IMR-90 (cell line): ENCODE measurements at regions not wholly inside any gene's neighbourhood (a gene's known extent, or its start where the extent isn't known, plus 50 kb on each side); places are given as distances from the start of the nearest gene placed in this dataset.

Source experiments
- ATAC-seq: fragments of 200-7000 bp; cut with Tn5 transposase; 2 replicates; pipeline ENCODE4 v1.9.1; 2020; ENCODE audit warnings: low read depth, mild to moderate bottlenecking, moderate library complexity
- BruUV-seq: library from RNA; stranded (reverse); fragments of 400-500 nt; replicated peaks from 2 replicates; lab custom pipeline; 2021; lab: Mats Ljungman, UMichigan
- CTCF ChIA-PET: fragments of 300-600 bp; formaldehyde crosslinking; extraction: SDS; loops from one replicate; lab custom pipeline; 2021; ENCODE audit warnings: antibody characterized with exemption; lab: Yijun Ruan, JAX
- POLR2A ChIA-PET: fragments of 300-600 bp; sonication (Branson Sonifier 250); formaldehyde crosslinking; loops from one replicate; lab custom pipeline; 2022; ENCODE audit warnings: antibody characterized with exemption; ENCODE audit not compliant: unreplicated experiment; lab: Charles Lee
- DNase-seq: peaks from one replicate; pipeline ENCODE4 v3.0.0; 2013
- H2AFZ ChIP-seq: replicated peaks from 2 replicates; pipeline ENCODE3; 2013; ENCODE audit warnings: low read length, mild to moderate bottlenecking; ENCODE audit not compliant: poor library complexity
- H2AK5ac ChIP-seq: 2 replicates; pipeline ENCODE4 v1.6.1; 2013; ENCODE audit warnings: low read depth, low read length, inconsistent platforms
- H2AK9ac ChIP-seq: replicated peaks from 2 replicates; pipeline ENCODE3; 2013; ENCODE audit warnings: mild to moderate bottlenecking, low read depth, low read length, moderate library complexity; ENCODE audit not compliant: poor library complexity
- H2BK120ac ChIP-seq: 2 replicates; pipeline ENCODE4 v1.6.1; 2013; ENCODE audit warnings: low read depth, low read length, inconsistent platforms
- H2BK15ac ChIP-seq: 3 replicates; pipeline ENCODE4 v1.6.1; 2013; ENCODE audit warnings: low read depth, low read length, inconsistent platforms
- H2BK20ac ChIP-seq: 2 replicates; pipeline ENCODE4 v1.6.1; 2013; ENCODE audit warnings: low read depth, mild to moderate bottlenecking, inconsistent platforms, low read length, moderate library complexity
- H2BK5ac ChIP-seq: 2 replicates; pipeline ENCODE4 v1.6.1; 2013; ENCODE audit warnings: mild to moderate bottlenecking, low read depth, low read length, inconsistent platforms; ENCODE audit not compliant: poor library complexity, severe bottlenecking
- H3K14ac ChIP-seq: replicated peaks from 2 replicates; pipeline ENCODE4 v1.6.1; 2013; ENCODE audit warnings: low read depth, low read length, inconsistent platforms
- H3K18ac ChIP-seq: 2 replicates; pipeline ENCODE4 v1.6.1; 2013; ENCODE audit warnings: low read depth, low read length, control low read depth
- H3K23ac ChIP-seq: 2 replicates; pipeline ENCODE4 v1.6.1; 2013; ENCODE audit warnings: low read depth, low read length, inconsistent platforms
- H3K27ac ChIP-seq: 2 replicates; pipeline ENCODE4 v1.5.1; 2013; ENCODE audit warnings: mild to moderate bottlenecking, control low read depth, low read length; ENCODE audit not compliant: insufficient read depth
- H3K27me3 ChIP-seq: 2 replicates; pipeline ENCODE4 v1.6.1; 2013; ENCODE audit warnings: low read length; ENCODE audit not compliant: control insufficient read depth, insufficient read depth
- H3K36me3 ChIP-seq: 2 replicates; pipeline ENCODE4 v1.6.1; 2013; ENCODE audit warnings: low read length, mixed read lengths; ENCODE audit not compliant: control insufficient read depth, insufficient read depth
- H3K4ac ChIP-seq: 2 replicates; pipeline ENCODE4 v1.6.1; 2013; ENCODE audit warnings: low read depth, low read length, inconsistent platforms
- H3K4me1 ChIP-seq: 2 replicates; pipeline ENCODE4 v1.6.1; 2013; ENCODE audit warnings: low read length, mixed read lengths; ENCODE audit not compliant: control insufficient read depth, insufficient read depth
- H3K4me2 ChIP-seq: 2 replicates; pipeline ENCODE4 v1.6.1; 2013; ENCODE audit warnings: low read depth, mild to moderate bottlenecking, control low read depth, low read length, moderate library complexity
- H3K4me3 ChIP-seq: 2 replicates; pipeline ENCODE4 v1.5.1; 2013; ENCODE audit warnings: low read depth, mild to moderate bottlenecking, control low read depth, low read length, moderate library complexity; ENCODE audit not compliant: insufficient read depth
- H3K56ac ChIP-seq: 2 replicates; pipeline ENCODE4 v1.6.1; 2013; ENCODE audit warnings: low read length, inconsistent platforms; ENCODE audit not compliant: insufficient read depth; ENCODE audit errors: extremely low read depth
- H3K79me1 ChIP-seq, 2 experiments: 2 replicates each; pipeline ENCODE4 v1.6.1; 2013; ENCODE audit warnings: low read length in 2 of 2, inconsistent platforms in 1 of 2, low read depth in 1 of 2
- H3K9ac ChIP-seq: 2 replicates; pipeline ENCODE4 v1.6.1; 2013; ENCODE audit warnings: low read depth, low read length, control low read depth
- H3K9me1 ChIP-seq: 2 replicates; pipeline ENCODE4 v1.6.1; 2013; ENCODE audit warnings: low read length, inconsistent platforms; ENCODE audit not compliant: insufficient read depth
- H3K9me3 ChIP-seq: 2 replicates; pipeline ENCODE4 v1.6.1; 2013; ENCODE audit warnings: low read length; ENCODE audit not compliant: control insufficient read depth, insufficient read depth
- H4K20me1 ChIP-seq: 2 replicates; pipeline ENCODE4 v1.6.1; 2013; ENCODE audit warnings: low read length, inconsistent platforms; ENCODE audit not compliant: insufficient read depth
- H4K5ac ChIP-seq: 2 replicates; pipeline ENCODE4 v1.6.1; 2013; ENCODE audit warnings: mild to moderate bottlenecking, low read depth, low read length, control low read depth
- H4K8ac ChIP-seq, 2 experiments: 2 replicates each; pipeline ENCODE4 v1.6.1; 2013; ENCODE audit warnings: low read depth in 2 of 2, low read length in 2 of 2, control low read depth in 1 of 2, inconsistent platforms in 1 of 2
- H4K91ac ChIP-seq: 2 replicates; pipeline ENCODE4 v1.6.1; 2013; ENCODE audit warnings: low read depth, low read length, inconsistent platforms; ENCODE audit not compliant: insufficient read depth
- CEBPB ChIP-seq: IDR thresholded peaks from 2 replicates; pipeline ENCODE4 v1.6.1; 2012; ENCODE audit warnings: low read depth, low read length, improper control_type of control experiment
- CHD1 ChIP-seq: IDR thresholded peaks from 2 replicates; pipeline ENCODE4 v1.6.1; 2012; ENCODE audit warnings: low read depth, low read length, improper control_type of control experiment
- ELK1 ChIP-seq: fragments of 150-350 bp; IDR thresholded peaks from 2 replicates; pipeline ENCODE4 v1.6.1; 2016; ENCODE audit warnings: low read depth, mild to moderate bottlenecking, low read length, moderate library complexity, borderline replicate concordance
- FOS ChIP-seq: fragments of 150-350 bp; IDR thresholded peaks from 2 replicates; pipeline ENCODE4 v1.6.1; 2016; ENCODE audit warnings: low read depth, low read length
- MAFK ChIP-seq: IDR thresholded peaks from 2 replicates; pipeline ENCODE4 v1.6.1; 2012; ENCODE audit warnings: low read depth, low read length, improper control_type of control experiment
- MAZ ChIP-seq: IDR thresholded peaks from 2 replicates; pipeline ENCODE4 v1.6.1; 2012; ENCODE audit warnings: low read depth, mild to moderate bottlenecking, low read length, improper control_type of control experiment, moderate library complexity, borderline replicate concordance
- NFE2L2 ChIP-seq: fragments of 150-350 bp; IDR thresholded peaks from 2 replicates; pipeline ENCODE4 v1.6.1; 2016; ENCODE audit warnings: low read depth, mild to moderate bottlenecking, low read length
- POLR2A ChIP-seq: IDR thresholded peaks from 2 replicates; pipeline ENCODE4 v1.6.1; 2012; ENCODE audit warnings: mild to moderate bottlenecking, low read depth, low read length
- RAD21 ChIP-seq: IDR thresholded peaks from 2 replicates; pipeline ENCODE4 v1.6.1; 2012; ENCODE audit warnings: low read length, improper control_type of control experiment
- USF2 ChIP-seq: fragments of 150-350 bp; IDR thresholded peaks from 2 replicates; pipeline ENCODE4 v1.6.1; 2017; ENCODE audit warnings: mild to moderate bottlenecking, antibody characterized with exemption, low read length, low read depth
- WGBS, 2 experiments: methylation state at CpG; one replicate each; pipeline versions ENCODE4 v1.1.5 to v1.1.7; 2013; ENCODE audit warnings: missing lambda C conversion rate in 2 of 2; ENCODE audit not compliant: insufficient read length in 1 of 2; ENCODE audit errors: extremely low coverage in 2 of 2; 5-methylcytosine and 5-hydroxymethylcytosine counted together
- dilution Hi-C: fragments of 300-500 bp; cut with HindIII; formaldehyde crosslinking; loops from one replicate; pipeline ENCODE4 v1.14.3; 2018; ENCODE audit warnings: low sequenced_read_pairs; ENCODE audit not compliant: unreplicated experiment
- in situ Hi-C: fragments of 300-500 bp; cut with MboI; formaldehyde crosslinking; loops from 3 replicates; pipeline ENCODE4 v1.14.3; 2019; ENCODE audit warnings: low sequenced_read_pairs, inconsistent platforms, mixed read lengths
- intact Hi-C: fragments of 100-400 bp; cut with micrococcal nuclease; formaldehyde crosslinking; loops from 2 replicates; pipeline ENCODE4 v1.10.0; 2022

- H3K9me1 ChIP-seq, result no peaks in the 10 kb centered on the region
- WGBS, 2 experiments, result no CpG with 5 or more reads among the region's 2 CpGs
- H4K91ac ChIP-seq, result no peak overlapping the region
- DNase-seq (no peak), ATAC-seq (no peak)
- H2BK120ac ChIP-seq, result no peak overlapping the region
- no peak overlapping the region for H2AK5ac ChIP-seq
- no peak overlapping the region for H3K56ac ChIP-seq
- in situ Hi-C loops, result no loop called here
- no peaks in the 10 kb centered on the region for H4K20me1 ChIP-seq
- H3K27ac ChIP-seq, result no peak overlapping the region
- no peaks in the 10 kb centered on the region for H3K79me1 ChIP-seq
- dilution Hi-C loops, result no loop called here
- no peak overlapping the region for H2AFZ ChIP-seq
- no peaks in the 10 kb centered on the region for H3K4me1 ChIP-seq
- 0 out of 2 replicates have a peak, but pooled peaks cover 3% of the 10 kb centered on the region for H3K9me3 ChIP-seq
- no peak overlapping the region for H3K14ac ChIP-seq
- H2BK15ac ChIP-seq, result no peak overlapping the region
- no peaks in the 10 kb centered on the region for H3K27me3 ChIP-seq
- H3K18ac ChIP-seq, result no peak overlapping the region
- no peak overlapping the region for H2BK5ac ChIP-seq
- no TSS peak for BruUV-seq
- TF ChIP-seq CHD1, result no peak
- TF ChIP-seq MAFK, result no peak
- TF ChIP-seq POLR2A, result no peak
- TF ChIP-seq FOS, result no peak
- TF ChIP-seq MAZ, result no peak
- no peak for TF ChIP-seq RAD21
- TF ChIP-seq CEBPB, result no peak
- TF ChIP-seq NFE2L2, result no peak
- TF ChIP-seq ELK1, result no peak
- no peak for TF ChIP-seq USF2
- H3K9ac ChIP-seq, result no peak overlapping the region
- no peak overlapping the region for H3K4ac ChIP-seq
- no peak overlapping the region for H3K4me3 ChIP-seq
- no peaks in the 10 kb centered on the region for H3K36me3 ChIP-seq
- ChIA-PET CTCF (no interaction called here), POLR2A (no interaction called here)
- H4K5ac ChIP-seq, result no peak overlapping the region
- H3K23ac ChIP-seq, result no peak overlapping the region
- intact Hi-C loops, result no loop called here
- no peak overlapping the region for H2BK20ac ChIP-seq
- H2AK9ac ChIP-seq, result no peak overlapping the region
- no peak overlapping the region for H3K4me2 ChIP-seq
- no peak overlapping the region for H4K8ac ChIP-seq
Measured at GRCh38 chr4:58935332-58935731, 1825.1 kb upstream of the IGFBP7 start.
